Chondrocyte (in vitro differentiated cells): ENCODE measurements at regions not wholly inside any gene's neighbourhood (a gene's known extent, or its start where the extent isn't known, plus 50 kb on each side); places are given as distances from the start of the nearest gene placed in this dataset.

Experiments used
- DNase-seq: peaks from one replicate; pipeline ENCODE4 v3.0.0; 2021; ENCODE audit warnings: mixed read lengths, low spot score
- H3K27ac Mint-ChIP-seq: one replicate; pipeline ENCODE4 v1.8.0; 2021; ENCODE audit warnings: mild to moderate bottlenecking, moderate library complexity, mixed read lengths; ENCODE audit not compliant: unreplicated experiment
- H3K27me3 Mint-ChIP-seq: 2 replicates; pipeline ENCODE4 v1.8.0; 2021; ENCODE audit warnings: low read depth, mixed read lengths
- H3K36me3 Mint-ChIP-seq: 2 replicates; pipeline ENCODE4 v1.8.0; 2021; ENCODE audit warnings: low read depth, mixed read lengths
- H3K4me1 Mint-ChIP-seq: 2 replicates; pipeline ENCODE4 v1.8.0; 2021; ENCODE audit warnings: low read depth, mild to moderate bottlenecking, mixed read lengths
- H3K4me3 Mint-ChIP-seq: one replicate; pipeline ENCODE4 v1.8.0; 2021; ENCODE audit warnings: mild to moderate bottlenecking, moderate library complexity, mixed read lengths; ENCODE audit not compliant: unreplicated experiment
- H3K9me3 Mint-ChIP-seq: 2 replicates; pipeline ENCODE4 v1.8.0; 2021; ENCODE audit warnings: low read depth, mixed read lengths
- TF ChIP-seq, protein P1 (sequence below): fragments of 200-600 bp; sonication (generic); IDR thresholded peaks from 2 replicates; pipeline ENCODE4 v1.5.0; 2021; ENCODE audit warnings: antibody characterized with exemption, mild to moderate bottlenecking, moderate library complexity

- H3K4me1 Mint-ChIP-seq: no peaks in the 10 kb centered on the region
- H3K4me3 Mint-ChIP-seq: no peak overlapping the region
- peaks cover 3% of the 10 kb centered on the region for H3K9me3 Mint-ChIP-seq
- TF ChIP-seq, protein P1, sequence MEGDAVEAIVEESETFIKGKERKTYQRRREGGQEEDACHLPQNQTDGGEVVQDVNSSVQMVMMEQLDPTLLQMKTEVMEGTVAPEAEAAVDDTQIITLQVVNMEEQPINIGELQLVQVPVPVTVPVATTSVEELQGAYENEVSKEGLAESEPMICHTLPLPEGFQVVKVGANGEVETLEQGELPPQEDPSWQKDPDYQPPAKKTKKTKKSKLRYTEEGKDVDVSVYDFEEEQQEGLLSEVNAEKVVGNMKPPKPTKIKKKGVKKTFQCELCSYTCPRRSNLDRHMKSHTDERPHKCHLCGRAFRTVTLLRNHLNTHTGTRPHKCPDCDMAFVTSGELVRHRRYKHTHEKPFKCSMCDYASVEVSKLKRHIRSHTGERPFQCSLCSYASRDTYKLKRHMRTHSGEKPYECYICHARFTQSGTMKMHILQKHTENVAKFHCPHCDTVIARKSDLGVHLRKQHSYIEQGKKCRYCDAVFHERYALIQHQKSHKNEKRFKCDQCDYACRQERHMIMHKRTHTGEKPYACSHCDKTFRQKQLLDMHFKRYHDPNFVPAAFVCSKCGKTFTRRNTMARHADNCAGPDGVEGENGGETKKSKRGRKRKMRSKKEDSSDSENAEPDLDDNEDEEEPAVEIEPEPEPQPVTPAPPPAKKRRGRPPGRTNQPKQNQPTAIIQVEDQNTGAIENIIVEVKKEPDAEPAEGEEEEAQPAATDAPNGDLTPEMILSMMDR: no peak
- H3K27ac Mint-ChIP-seq: no peak overlapping the region
- H3K36me3 Mint-ChIP-seq: no peaks in the 10 kb centered on the region
- H3K27me3 Mint-ChIP-seq: no peaks in the 10 kb centered on the region
- no peak for DNase-seq
These were observed 506.5 kb upstream of the MGMT start for GRCh38 chr10:128960517-128960916.

DNA sequence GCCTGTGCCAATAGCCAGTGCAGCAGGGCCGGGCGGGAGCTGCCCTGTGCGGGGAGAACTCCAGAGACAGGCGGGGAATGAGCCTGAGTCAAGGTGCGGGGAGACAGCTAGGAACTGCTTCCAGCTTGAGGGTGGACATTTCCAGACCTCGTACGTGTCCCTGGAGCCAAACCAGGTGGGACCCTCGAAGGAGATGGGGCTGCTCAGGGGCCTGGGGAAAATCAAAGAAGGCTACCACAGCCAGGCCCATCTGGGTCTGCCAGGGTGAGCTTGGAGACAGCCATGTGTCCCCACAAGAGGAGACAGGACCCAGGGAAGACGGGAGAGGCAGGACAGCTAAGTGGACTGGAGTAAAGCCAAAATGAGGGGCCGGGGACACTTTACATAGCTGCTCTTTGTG, 504.9 kb upstream of the MGMT start:
- DNase-seq: no peak
- TF ChIP-seq, protein P1: no peak
- no peaks in the 10 kb centered on the region for H3K4me1 Mint-ChIP-seq
- no peaks in the 10 kb centered on the region for H3K27me3 Mint-ChIP-seq
- no peaks in the 10 kb centered on the region for H3K36me3 Mint-ChIP-seq
- H3K4me3 Mint-ChIP-seq: no peak overlapping the region
- H3K9me3 Mint-ChIP-seq: peaks cover 3% of the 10 kb centered on the region
- H3K27ac Mint-ChIP-seq: no peak overlapping the region

DNA sequence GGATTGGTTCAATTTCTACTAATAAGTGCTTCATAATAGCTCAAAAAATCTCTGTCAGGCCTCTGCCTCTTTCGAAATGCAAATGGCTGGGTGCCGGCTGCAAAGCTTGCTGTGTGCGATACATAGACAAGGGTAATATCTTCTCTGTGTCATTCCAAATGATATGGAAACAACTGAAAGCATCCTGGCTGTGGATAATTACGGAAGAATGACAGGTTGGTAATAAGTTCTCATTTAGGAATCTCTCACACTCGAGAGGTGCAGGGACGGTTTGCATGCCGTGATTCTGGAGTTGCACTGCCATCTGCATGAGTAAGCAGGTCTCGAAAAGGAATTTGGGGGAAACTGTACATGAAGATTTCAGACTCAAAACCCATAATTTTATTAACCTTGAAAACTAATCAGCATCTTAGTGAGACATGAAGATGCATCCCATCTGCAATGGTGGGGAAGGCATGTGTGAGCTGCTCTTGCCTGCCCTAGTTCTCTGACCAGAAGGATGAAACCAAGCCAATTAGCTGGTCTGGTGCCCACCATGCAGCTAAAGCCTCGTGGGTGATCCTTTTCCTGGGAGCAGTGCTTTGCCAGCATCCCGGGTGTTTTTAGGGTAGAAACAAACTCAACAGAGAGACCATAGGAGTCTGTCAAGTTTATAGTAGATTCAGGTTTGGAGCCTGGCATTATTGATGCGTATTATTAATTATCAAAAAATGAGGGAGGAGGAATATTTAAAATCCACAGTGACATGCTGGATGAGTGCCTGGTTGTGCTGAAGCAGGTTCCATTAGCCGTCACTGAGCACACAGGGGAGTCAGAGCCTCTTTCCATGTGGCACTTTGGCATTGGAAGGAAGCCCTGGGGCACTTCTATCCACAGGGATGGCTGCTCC, 503.6 kb upstream of the MGMT start:
- DNase-seq: no peak
- TF ChIP-seq, protein P1: no peak
- H3K9me3 Mint-ChIP-seq: peaks cover 3% of the 10 kb centered on the region
- no peaks in the 10 kb centered on the region for H3K36me3 Mint-ChIP-seq
- H3K4me1 Mint-ChIP-seq: no peaks in the 10 kb centered on the region
- no peaks in the 10 kb centered on the region for H3K27me3 Mint-ChIP-seq
- no peak overlapping the region for H3K4me3 Mint-ChIP-seq
- no peak overlapping the region for H3K27ac Mint-ChIP-seq

GRCh38 chr10:128964100-128964403, 503.0 kb upstream of the MGMT start:
- H3K27me3 Mint-ChIP-seq: no peaks in the 10 kb centered on the region
- TF ChIP-seq, protein P1: no peak
- no peak overlapping the region for H3K4me3 Mint-ChIP-seq
- DNase-seq: no peak
- H3K9me3 Mint-ChIP-seq: peaks cover 3% of the 10 kb centered on the region
- no peaks in the 10 kb centered on the region for H3K36me3 Mint-ChIP-seq
- no peak overlapping the region for H3K27ac Mint-ChIP-seq
- H3K4me1 Mint-ChIP-seq: no peaks in the 10 kb centered on the region

DNA sequence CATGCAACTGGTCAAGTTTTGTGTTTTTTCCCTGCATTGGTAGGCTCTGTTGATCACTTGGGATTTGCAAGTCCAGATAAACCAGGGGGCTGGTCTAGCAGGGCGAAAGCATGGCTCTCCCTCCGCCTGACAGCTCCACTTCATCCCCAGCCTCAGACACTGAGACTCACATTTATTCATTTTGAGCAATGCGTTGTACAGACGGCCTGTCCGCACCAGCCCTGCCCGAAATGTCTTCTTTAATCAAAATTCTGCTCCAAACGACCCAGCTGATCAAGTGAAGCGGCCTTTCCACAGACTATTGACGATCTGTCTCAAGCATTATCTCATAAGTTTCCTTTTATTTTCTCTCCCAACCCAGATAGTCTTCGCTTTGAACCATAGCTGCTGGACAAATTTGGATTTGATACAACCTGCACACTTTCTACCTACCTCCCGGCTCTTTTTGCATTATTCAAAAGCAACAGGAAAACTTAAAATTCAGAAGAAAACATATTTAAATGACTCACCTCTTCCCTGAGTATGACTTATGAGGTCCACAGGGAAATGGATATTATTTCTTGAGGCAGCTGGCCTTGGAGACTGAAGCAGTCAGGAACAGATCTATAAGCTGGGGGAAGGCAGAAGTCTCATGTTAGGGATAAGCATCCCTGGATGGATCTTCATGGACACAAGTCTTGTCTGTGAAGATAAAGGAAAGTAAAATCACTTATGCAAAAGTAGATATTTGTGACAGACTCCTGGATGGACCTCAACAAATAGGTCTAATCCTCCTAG, 498.9 kb upstream of the MGMT start:
- TF ChIP-seq, protein P1: no peak
- Mint-ChIP-seq H3K4me3 (no peak overlapping the region), H3K27ac (no peak overlapping the region)

More for the DNA sequence above, 498.9 kb upstream of the MGMT start:
- Mint-ChIP-seq H3K9me3 (peaks cover 8% of the 10 kb centered on the region), H3K4me1 (no peaks in the 10 kb centered on the region), H3K27me3 (peaks cover 3% of the 10 kb centered on the region), H3K36me3 (no peaks in the 10 kb centered on the region)
- no peak for DNase-seq
